Urinary bladder (tissue), 3 donors: ENCODE measurements at regions not wholly inside any gene's neighbourhood (a gene's known extent, or its start where the extent isn't known, plus 50 kb on each side); places are given as distances from the start of the nearest gene placed in this dataset.

Source experiments
- DNase-seq: peaks from one replicate; pipeline ENCODE4 v3.0.0-alpha.2; 2015; ENCODE audit errors: extremely low spot score
- H3K27ac ChIP-seq: one replicate; pipeline ENCODE4 v1.5.1; 2013; ENCODE audit warnings: low read depth, mild to moderate bottlenecking, moderate library complexity
- H3K36me3 ChIP-seq: one replicate; pipeline ENCODE4 v1.6.1; 2013; ENCODE audit warnings: mild to moderate bottlenecking, moderate library complexity; ENCODE audit not compliant: insufficient read depth
- H3K4me1 ChIP-seq: one replicate; pipeline ENCODE4 v1.6.1; 2013; ENCODE audit warnings: mild to moderate bottlenecking, moderate library complexity; ENCODE audit not compliant: insufficient read depth
- H3K4me3 ChIP-seq: one replicate; pipeline ENCODE4 v1.5.1; 2013; ENCODE audit warnings: low read depth, low read length
- WGBS: extraction: QIAGEN DNeasy Blood & Tissue Kit; methylation state at CpG from one replicate; pipeline ENCODE4 v1.1.7; 2013; 5-methylcytosine and 5-hydroxymethylcytosine counted together
- donor health status: healthy with polysubstance abuse.
- donor health status: healthy.

DNA sequence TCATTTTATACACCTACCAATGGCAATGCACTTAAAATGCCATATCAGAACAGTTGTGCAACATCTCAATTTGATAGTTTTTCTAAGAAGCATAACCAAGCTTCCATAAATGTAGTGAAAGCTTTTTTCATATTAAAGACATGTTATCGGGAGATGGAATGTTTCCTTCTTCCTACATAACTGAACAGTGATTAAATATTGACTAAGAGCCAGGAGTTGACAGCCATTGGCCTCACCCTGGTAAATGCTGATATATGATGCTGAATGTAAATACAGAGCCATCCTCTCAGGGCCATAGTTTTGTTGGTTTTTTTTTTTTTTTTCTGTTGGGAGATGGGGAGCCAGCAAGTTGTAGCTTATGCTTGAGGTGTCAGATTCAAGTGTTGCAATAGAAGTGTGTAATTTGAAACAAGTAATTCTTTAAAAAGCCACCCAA lies 203.3 kb upstream of the IL12A start:
- Histone ChIP-seq H3K4me3 (no peak overlapping the region), H3K36me3 (no peaks in the 10 kb centered on the region), H3K27ac (no peak overlapping the region), H3K4me1 (no peaks in the 10 kb centered on the region)
- DNase-seq: no peak
- 29% methylated on average over 1 of the region's 1 CpG for WGBS

- WGBS: 70% methylated on average over 9 of the region's 9 CpGs
- no peak overlapping the region for H3K27ac ChIP-seq
- H3K4me3 ChIP-seq: no peak overlapping the region
- DNase-seq: no peak
- H3K36me3 ChIP-seq: no peaks in the 10 kb centered on the region
- no peaks in the 10 kb centered on the region for H3K4me1 ChIP-seq
These were observed 202.0 kb upstream of the IL12A start for GRCh38 chr3:159786489-159787177.

DNA sequence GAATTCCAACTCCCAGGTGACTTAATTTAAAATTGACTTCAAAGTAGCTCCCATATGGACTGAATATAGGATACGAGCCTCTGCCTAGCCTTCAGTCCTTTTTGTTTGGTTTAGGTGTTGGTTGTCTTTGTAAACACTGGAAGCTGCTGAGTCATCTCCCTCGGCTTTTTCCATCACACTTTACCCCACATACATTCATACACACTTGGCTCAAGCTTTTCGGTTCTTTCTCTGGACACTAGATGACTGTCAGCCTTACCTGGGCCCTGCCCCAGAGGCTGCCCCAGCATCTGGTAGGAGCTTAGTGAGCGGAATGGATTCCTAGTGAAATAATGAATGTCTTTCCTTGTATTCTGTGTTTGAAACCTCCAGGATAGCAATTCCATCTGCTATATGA lies 201.5 kb upstream of the IL12A start:
- H3K27ac ChIP-seq: peak overlapping the region; percentile 62

DNA sequence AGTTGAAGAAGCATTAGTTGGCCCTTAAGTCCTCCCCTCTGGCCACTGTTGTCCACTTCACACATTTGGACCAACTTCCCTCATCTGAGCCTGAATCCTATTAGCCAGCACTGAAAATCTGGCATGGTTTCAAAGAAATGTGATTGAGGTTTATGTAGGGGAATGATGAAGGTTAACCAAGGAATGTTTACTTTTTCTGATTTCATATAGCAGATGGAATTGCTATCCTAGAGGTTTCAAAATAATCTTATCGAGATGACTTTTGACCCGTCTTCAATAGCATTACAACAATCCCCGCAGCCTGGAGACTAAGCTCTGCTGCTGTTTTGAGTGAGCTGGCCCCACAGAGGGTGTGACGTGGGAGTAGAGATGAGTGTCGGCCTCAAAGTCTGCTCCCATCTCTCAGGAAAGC lies 200.8 kb upstream of the IL12A start:
- DNase-seq: no peak
- H3K4me1 ChIP-seq: no peaks in the 10 kb centered on the region
- peak overlapping the region; percentile 62 for H3K27ac ChIP-seq
- no peak overlapping the region for H3K4me3 ChIP-seq
- WGBS: 40% methylated on average over 5 of the region's 5 CpGs
- H3K36me3 ChIP-seq: no peaks in the 10 kb centered on the region

More for the DNA sequence above, 201.5 kb upstream of the IL12A start:
- Histone ChIP-seq H3K4me3 (no peak overlapping the region), H3K36me3 (no peaks in the 10 kb centered on the region), H3K4me1 (no peaks in the 10 kb centered on the region)
- no peak for DNase-seq
- 47% methylated on average over 4 of the region's 4 CpGs for WGBS

DNA sequence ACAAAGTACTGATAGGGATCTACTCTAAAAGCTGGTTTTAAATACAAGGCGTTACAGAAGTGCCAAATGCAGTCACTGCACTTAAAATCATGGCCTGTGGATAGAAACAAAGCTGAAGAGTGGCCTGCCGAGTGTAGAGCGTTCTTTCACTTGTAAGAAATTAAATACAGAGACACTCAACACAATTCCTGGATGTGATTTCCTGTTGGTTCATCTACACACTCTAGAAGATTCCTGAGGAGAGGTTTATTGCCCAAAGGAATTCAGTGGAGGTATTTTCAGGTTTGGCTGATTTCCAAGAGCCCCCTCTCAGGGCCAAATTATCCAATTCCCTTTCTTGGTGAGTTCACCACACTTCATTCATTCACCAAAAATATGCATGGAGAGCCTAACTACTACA lies 200.3 kb upstream of the IL12A start:
- H3K36me3 ChIP-seq: no peaks in the 10 kb centered on the region
- H3K27ac ChIP-seq: no peak overlapping the region
- 45% methylated on average over 3 of the region's 3 CpGs for WGBS
- H3K4me1 ChIP-seq: no peaks in the 10 kb centered on the region
- no peak for DNase-seq
- H3K4me3 ChIP-seq: no peak overlapping the region

DNA sequence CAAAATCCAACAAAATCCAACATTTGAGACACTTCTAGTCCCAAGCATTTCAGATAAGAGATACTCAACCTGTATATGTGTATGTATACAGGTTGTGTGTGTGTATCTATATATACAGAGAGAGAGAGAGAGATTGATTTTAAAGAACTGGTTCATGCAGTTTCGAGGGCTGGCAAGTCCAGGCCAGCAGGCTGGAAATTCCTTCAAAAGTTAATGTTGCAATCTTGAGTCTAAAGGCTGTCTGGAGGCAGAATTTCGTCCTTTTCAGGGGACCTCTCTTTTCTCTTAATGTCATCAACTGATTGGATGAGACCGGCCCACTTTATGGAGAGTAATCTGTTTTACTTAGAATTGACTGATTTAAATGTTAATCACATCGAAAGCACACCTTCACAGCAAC lies 199.6 kb upstream of the IL12A start:
- Histone ChIP-seq H3K4me3 (no peak overlapping the region), H3K27ac (peak overlapping the region; percentile 45), H3K4me1 (no peaks in the 10 kb centered on the region), H3K36me3 (no peaks in the 10 kb centered on the region)
- 59% methylated on average over 4 of the region's 4 CpGs for WGBS
- DNase-seq: no peak

DNA sequence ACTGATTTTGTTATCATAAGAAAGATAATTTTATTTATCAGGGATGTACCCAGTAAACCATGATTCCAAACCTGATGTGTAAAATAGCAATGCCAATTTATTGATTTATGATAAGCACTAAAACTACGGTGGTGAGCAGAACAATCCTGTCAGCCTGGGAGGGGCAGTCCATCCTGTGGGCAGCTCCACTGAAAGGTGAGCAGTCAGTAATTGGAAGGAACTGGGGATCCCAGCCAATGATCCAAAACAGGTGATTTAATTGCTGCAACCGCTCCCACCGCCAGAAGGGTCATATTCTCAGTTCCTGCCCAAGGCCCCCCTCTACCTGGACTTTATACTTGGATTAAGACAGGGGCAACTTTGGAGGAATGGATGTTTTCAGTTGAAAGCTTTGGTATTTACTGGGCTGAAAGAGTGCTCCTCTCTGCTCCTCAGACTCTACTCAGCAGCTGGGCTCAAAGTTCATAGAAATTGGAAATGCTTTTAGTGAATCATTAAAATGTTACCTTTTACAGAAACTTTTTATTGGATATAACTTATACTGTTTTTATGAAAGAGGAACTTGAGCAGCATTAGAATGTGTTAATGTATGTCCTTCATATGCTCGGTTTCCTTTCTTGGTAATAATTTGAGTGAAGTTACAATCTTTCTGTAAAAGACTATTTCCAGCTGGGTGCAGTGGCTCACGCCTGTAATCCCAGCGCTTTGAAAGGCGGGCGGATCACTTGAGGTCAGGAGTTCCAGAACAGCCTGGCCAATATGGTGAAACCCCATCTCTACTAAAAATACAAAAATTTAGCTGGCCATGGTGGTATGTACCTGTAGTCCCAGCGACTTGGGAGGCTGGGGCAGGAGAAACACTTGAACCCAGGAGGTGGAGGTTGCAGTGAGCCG lies 198.6 kb upstream of the IL12A start:
- no peak for DNase-seq
- Histone ChIP-seq H3K4me1 (no peaks in the 10 kb centered on the region), H3K36me3 (no peaks in the 10 kb centered on the region), H3K27ac (peak overlapping the region; percentile 41), H3K4me3 (no peak overlapping the region)
- 64% methylated on average over 10 of the region's 10 CpGs for WGBS

GRCh38 chr3:159791336-159791735 lies 197.3 kb upstream of the IL12A start:
- no peak for DNase-seq
- Histone ChIP-seq H3K4me3 (no peak overlapping the region), H3K4me1 (no peaks in the 10 kb centered on the region), H3K27ac (no peak overlapping the region), H3K36me3 (no peaks in the 10 kb centered on the region)
- 71% methylated on average over 4 of the region's 4 CpGs for WGBS

- no peaks in the 10 kb centered on the region for H3K4me1 ChIP-seq
- no peak for DNase-seq
- H3K4me3 ChIP-seq: no peak overlapping the region
- no peaks in the 10 kb centered on the region for H3K36me3 ChIP-seq
- H3K27ac ChIP-seq: no peak overlapping the region
- 90% methylated on average over 2 of the region's 2 CpGs for WGBS
These were observed 196.6 kb upstream of the IL12A start for GRCh38 chr3:159792070-159792469.

GRCh38 chr3:159795042-159795441 lies 193.6 kb upstream of the IL12A start:
- WGBS: 45% methylated on average over 5 of the region's 5 CpGs
- peaks cover 1% of the 10 kb centered on the region for H3K4me1 ChIP-seq
- no peak for DNase-seq

GRCh38 chr3:159795681-159796175 lies 192.9 kb upstream of the IL12A start:
- no peak overlapping the region for H3K4me3 ChIP-seq
- 71% methylated on average over 2 of the region's 2 CpGs for WGBS
- H3K4me1 ChIP-seq: peaks cover 1% of the 10 kb centered on the region
- no peak overlapping the region for H3K27ac ChIP-seq
- no peak for DNase-seq
- no peaks in the 10 kb centered on the region for H3K36me3 ChIP-seq

More at GRCh38 chr3:159795042-159795441, 193.6 kb upstream of the IL12A start:
- no peak overlapping the region for H3K4me3 ChIP-seq
- H3K27ac ChIP-seq: no peak overlapping the region
- H3K36me3 ChIP-seq: no peaks in the 10 kb centered on the region

DNA sequence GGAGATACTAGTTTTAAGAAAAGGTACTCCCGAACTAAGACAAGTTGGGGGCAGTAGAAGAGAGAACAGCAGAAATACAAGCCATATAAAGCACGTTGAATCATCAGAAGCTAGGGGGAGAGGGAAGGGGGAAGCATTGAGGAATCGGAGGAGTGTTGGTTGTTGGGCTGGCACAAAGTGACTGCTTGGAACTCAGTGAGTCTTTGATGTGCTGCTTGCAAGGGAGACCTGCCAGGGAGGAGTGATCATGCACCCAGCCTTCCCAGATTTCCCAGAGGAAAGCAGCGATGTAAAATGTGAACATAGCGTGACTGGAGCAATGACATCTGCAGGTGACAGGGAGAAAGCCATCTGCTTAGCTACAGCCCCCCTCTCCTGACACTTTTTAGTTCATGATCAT lies 192.4 kb upstream of the IL12A start:
- Histone ChIP-seq H3K4me3 (no peak overlapping the region), H3K4me1 (peaks cover 1% of the 10 kb centered on the region), H3K27ac (no peak overlapping the region), H3K36me3 (no peaks in the 10 kb centered on the region)
- no peak for DNase-seq
- WGBS: 39% methylated on average over 5 of the region's 5 CpGs

GRCh38 chr3:159796744-159797143 lies 191.9 kb upstream of the IL12A start:
- no peaks in the 10 kb centered on the region for H3K36me3 ChIP-seq
- no peak for DNase-seq
- H3K27ac ChIP-seq: no peak overlapping the region
- WGBS: 18% methylated on average over 1 of the region's 1 CpG
- peaks cover 1% of the 10 kb centered on the region for H3K4me1 ChIP-seq
- no peak overlapping the region for H3K4me3 ChIP-seq

GRCh38 chr3:159797771-159798170 lies 190.9 kb upstream of the IL12A start:
- Histone ChIP-seq H3K4me3 (no peak overlapping the region), H3K27ac (no peak overlapping the region), H3K36me3 (no peaks in the 10 kb centered on the region), H3K4me1 (peaks cover 1% of the 10 kb centered on the region)
- no peak for DNase-seq
